ENCODE measurements at regions not wholly inside any gene's neighbourhood (a gene's known extent, or its start where the extent isn't known, plus 50 kb on each side); places are given as distances from the start of the nearest gene placed in this dataset.

DNA sequence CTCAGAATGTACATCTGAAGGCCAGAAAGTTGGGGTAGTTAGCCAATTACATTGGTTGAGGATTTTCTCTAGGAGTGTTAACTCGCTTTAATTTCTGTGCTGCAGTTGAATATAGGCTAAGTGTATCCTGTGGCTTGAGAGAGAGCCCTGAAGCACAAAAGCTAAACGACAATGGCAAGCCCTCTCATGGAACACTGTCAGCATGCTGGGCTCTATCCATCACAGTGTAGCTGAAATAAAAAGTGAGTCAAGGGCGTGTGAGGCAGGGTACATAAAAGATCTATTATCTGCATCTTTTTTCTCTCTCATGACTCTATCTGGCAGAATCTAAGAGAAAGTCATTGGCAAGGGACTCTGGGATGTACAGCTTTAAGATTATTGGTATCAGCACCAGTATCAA lies 254.2 kb upstream of the GRIA1 start:
- no peak for DNase-seq (ENCODE audit: low read depth, low spot score)
- dilution Hi-C loops (cut with MboI; ENCODE audit: extremely low pct_ligation_motif_present, low sequenced_read_pairs) = no loop called here

GRCh38 chr5:153237671-153238332 lies 252.7 kb upstream of the GRIA1 start:
- H2AFZ ChIP-seq (ENCODE audit: control insufficient read depth, low read length) = no peak overlapping the region
- H3K79me2 ChIP-seq (ENCODE audit: control insufficient read depth, insufficient read depth, low read length) = no peaks in the 10 kb centered on the region
- H3K9ac ChIP-seq (ENCODE audit: control insufficient read depth, extremely low read depth, insufficient read depth, low read length) = no peak overlapping the region
- H3K9me3 ChIP-seq (ENCODE audit: control insufficient read depth, low read depth, low read length) = no peaks in the 10 kb centered on the region
- no peak for FAIRE-seq
- no peak for DNase-seq (ENCODE audit: low read depth, low spot score)
- H3K36me3 ChIP-seq (ENCODE audit: control insufficient read depth in 2 of 2, extremely low read depth in 1 of 2, insufficient read depth in 2 of 2, low read length in 2 of 2) = no peaks in the 10 kb centered on the region
- no peaks in the 10 kb centered on the region for H4K20me1 ChIP-seq (ENCODE audit: control insufficient read depth, extremely low read depth, insufficient read depth, low read length)
- H3K4me2 ChIP-seq (ENCODE audit: control insufficient read depth, extremely low read depth, insufficient read depth, low read depth, low read length) = no peak overlapping the region
- H3K4me1 ChIP-seq (ENCODE audit: control insufficient read depth, extremely low read depth, insufficient read depth, low read length) = no peaks in the 10 kb centered on the region
- H3K9me1 ChIP-seq (ENCODE audit: control insufficient read depth, extremely low read depth, insufficient read depth, low read length) = no peaks in the 10 kb centered on the region
- TF ChIP-seq, protein P1, sequence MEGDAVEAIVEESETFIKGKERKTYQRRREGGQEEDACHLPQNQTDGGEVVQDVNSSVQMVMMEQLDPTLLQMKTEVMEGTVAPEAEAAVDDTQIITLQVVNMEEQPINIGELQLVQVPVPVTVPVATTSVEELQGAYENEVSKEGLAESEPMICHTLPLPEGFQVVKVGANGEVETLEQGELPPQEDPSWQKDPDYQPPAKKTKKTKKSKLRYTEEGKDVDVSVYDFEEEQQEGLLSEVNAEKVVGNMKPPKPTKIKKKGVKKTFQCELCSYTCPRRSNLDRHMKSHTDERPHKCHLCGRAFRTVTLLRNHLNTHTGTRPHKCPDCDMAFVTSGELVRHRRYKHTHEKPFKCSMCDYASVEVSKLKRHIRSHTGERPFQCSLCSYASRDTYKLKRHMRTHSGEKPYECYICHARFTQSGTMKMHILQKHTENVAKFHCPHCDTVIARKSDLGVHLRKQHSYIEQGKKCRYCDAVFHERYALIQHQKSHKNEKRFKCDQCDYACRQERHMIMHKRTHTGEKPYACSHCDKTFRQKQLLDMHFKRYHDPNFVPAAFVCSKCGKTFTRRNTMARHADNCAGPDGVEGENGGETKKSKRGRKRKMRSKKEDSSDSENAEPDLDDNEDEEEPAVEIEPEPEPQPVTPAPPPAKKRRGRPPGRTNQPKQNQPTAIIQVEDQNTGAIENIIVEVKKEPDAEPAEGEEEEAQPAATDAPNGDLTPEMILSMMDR (optimal IDR thresholded peaks at IDR 0.05 in 1 of 3, IDR thresholded peaks at IDR 0.05 in 1 of 3, conservative IDR thresholded peaks at IDR 0.05 in 1 of 3; ENCODE audit: extremely low read depth in 1 of 3, insufficient read depth in 2 of 3, low read length in 3 of 3) = no peak
- TF ChIP-seq EZH2 (IDR thresholded peaks at IDR 0.05; ENCODE audit: low read length) = no peak
- H3K27ac ChIP-seq (ENCODE audit: control insufficient read depth, insufficient read depth, low read length) = no peak overlapping the region
- no peaks in the 10 kb centered on the region for H3K27me3 ChIP-seq (ENCODE audit: control insufficient read depth, extremely low read depth, insufficient read depth, low read length)
- no peak overlapping the region for H3K4me3 ChIP-seq (ENCODE audit: control insufficient read depth in 2 of 3, extremely low read depth in 1 of 3, insufficient read depth in 2 of 3, low read depth in 1 of 3, low read length in 3 of 3)
- dilution Hi-C loops (cut with MboI; ENCODE audit: extremely low pct_ligation_motif_present, low sequenced_read_pairs) = no loop called here

More for the DNA sequence above, 254.2 kb upstream of the GRIA1 start:
- no peak overlapping the region for H3K4me2 ChIP-seq (ENCODE audit: control insufficient read depth, extremely low read depth, insufficient read depth, low read depth, low read length)
- H3K27ac ChIP-seq (ENCODE audit: control insufficient read depth, insufficient read depth, low read length) = no peak overlapping the region
- H4K20me1 ChIP-seq (ENCODE audit: control insufficient read depth, extremely low read depth, insufficient read depth, low read length) = no peaks in the 10 kb centered on the region
- H3K36me3 ChIP-seq (ENCODE audit: control insufficient read depth in 2 of 2, extremely low read depth in 1 of 2, insufficient read depth in 2 of 2, low read length in 2 of 2) = no peaks in the 10 kb centered on the region
- no peak overlapping the region for H2AFZ ChIP-seq (ENCODE audit: control insufficient read depth, low read length)
- no peak overlapping the region for H3K4me3 ChIP-seq (ENCODE audit: control insufficient read depth in 2 of 3, extremely low read depth in 1 of 3, insufficient read depth in 2 of 3, low read depth in 1 of 3, low read length in 3 of 3)
- no peaks in the 10 kb centered on the region for H3K9me1 ChIP-seq (ENCODE audit: control insufficient read depth, extremely low read depth, insufficient read depth, low read length)
- no peaks in the 10 kb centered on the region for H3K79me2 ChIP-seq (ENCODE audit: control insufficient read depth, insufficient read depth, low read length)
- H3K4me1 ChIP-seq (ENCODE audit: control insufficient read depth, extremely low read depth, insufficient read depth, low read length) = no peaks in the 10 kb centered on the region
- no peaks in the 10 kb centered on the region for H3K27me3 ChIP-seq (ENCODE audit: control insufficient read depth, extremely low read depth, insufficient read depth, low read length)
- no peak for FAIRE-seq
- H3K9me3 ChIP-seq (ENCODE audit: control insufficient read depth, low read depth, low read length) = no peaks in the 10 kb centered on the region
- no peak overlapping the region for H3K9ac ChIP-seq (ENCODE audit: control insufficient read depth, extremely low read depth, insufficient read depth, low read length)
- TF ChIP-seq EZH2 (IDR thresholded peaks at IDR 0.05; ENCODE audit: low read length) = no peak
- TF ChIP-seq, protein P1 (optimal IDR thresholded peaks at IDR 0.05 in 1 of 3, IDR thresholded peaks at IDR 0.05 in 1 of 3, conservative IDR thresholded peaks at IDR 0.05 in 1 of 3; ENCODE audit: extremely low read depth in 1 of 3, insufficient read depth in 2 of 3, low read length in 3 of 3) = no peak
